A549 (cell line): ENCODE measurements at regions not wholly inside any gene's neighbourhood (a gene's known extent, or its start where the extent isn't known, plus 50 kb on each side); places are given as distances from the start of the nearest gene placed in this dataset.

Experiments used
- CEBPB ChIP-seq, 2 experiments: fragments of >200 bp in 1 of 2; sonication (Bioruptor Twin) in 1 of 2; formaldehyde crosslinking in 1 of 2; IDR thresholded peaks; 2 replicates each; pipeline ENCODE4 v1.6.1; 2012 to 2016
- CTCF ChIP-seq: fragments of >200 bp; sonication (Bioruptor Twin); formaldehyde crosslinking; IDR thresholded peaks from 3 replicates; pipeline ENCODE4 v1.5.1; 2016
- KDM5A ChIP-seq: fragments of 200-600 bp; sonication (generic); IDR thresholded peaks from 2 replicates; pipeline ENCODE4 v1.6.1; 2016; ENCODE audit warnings: antibody characterized with exemption, mild to moderate bottlenecking
- MAZ ChIP-seq: fragments of 150-350 bp; IDR thresholded peaks from 2 replicates; pipeline ENCODE4 v1.6.1; 2014; ENCODE audit warnings: antibody characterized with exemption, low read depth, low read length, borderline replicate concordance
- POLR2A ChIP-seq: IDR thresholded peaks from 2 replicates; pipeline ENCODE4 v1.6.1; 2012; ENCODE audit warnings: mild to moderate bottlenecking, low read length
- RAD21 ChIP-seq, 2 experiments: fragments of >200 bp in 1 of 2; sonication (Bioruptor Twin) in 1 of 2; formaldehyde crosslinking in 1 of 2; IDR thresholded peaks in 1 of 2; conservative IDR thresholded peaks in 1 of 2; 2 replicates in 1 of 2; 3 replicates in 1 of 2; pipeline ENCODE4 v1.6.1; 2012 to 2018; ENCODE audit warnings: inconsistent platforms in 1 of 2
- ZFP36 ChIP-seq: fragments of 450-650 bp; IDR thresholded peaks from 2 replicates; pipeline ENCODE4 v1.6.1; 2014; ENCODE audit warnings: borderline replicate concordance; ENCODE audit not compliant: partially characterized antibody

- TF ChIP-seq CEBPB (IDR thresholded peaks at IDR 0.05) (no peak), POLR2A (no peak), MAZ (no peak), CTCF (no peak), RAD21 (conservative IDR thresholded peaks at IDR 0.05 in 1 of 2, IDR thresholded peaks at IDR 0.05 in 1 of 2) (no peak), ZFP36 (no peak), KDM5A (no peak)
These were observed 117.9 kb upstream of the TNRC6C start for GRCh38 chr17:77840513-77841165.
